HepG2 (cell line): ENCODE measurements at regions not wholly inside any gene's neighbourhood (a gene's known extent, or its start where the extent isn't known, plus 50 kb on each side); places are given as distances from the start of the nearest gene placed in this dataset.
A peak's percentile ranks its signal among the peaks of the same experiment; 100 is the strongest.

Experiments
- ATAC-seq: fragments of 200-7000 bp; cut with Tn5 transposase; 3 replicates; pipeline ENCODE4 v1.9.1; 2020; ENCODE audit warnings: mild to moderate bottlenecking, moderate library complexity
- BruUV-seq: library from RNA; stranded (reverse); fragments of 400-500 nt; replicated peaks from 2 replicates; lab custom pipeline; 2021; lab: Mats Ljungman, UMichigan
- CTCF ChIA-PET: fragments of 300-600 bp; formaldehyde crosslinking; extraction: SDS; loops from one replicate; lab custom pipeline; 2021; ENCODE audit warnings: low total read pairs, inconsistent platforms, low intra/inter-chr PET ratio; lab: Yijun Ruan, JAX
- POLR2A ChIA-PET: fragments of 350-600 bp; sonication (Branson Sonifier 250); formaldehyde crosslinking; loops from one replicate; lab custom pipeline; 2020; ENCODE audit warnings: antibody characterized with exemption, inconsistent platforms; lab: Yijun Ruan, JAX
- DNase-seq: peaks from one replicate; pipeline ENCODE4 v3.0.0-alpha.2; 2015; ENCODE audit warnings: low spot score
- FAIRE-seq: peaks from 3 replicates; lab custom pipeline; 2011; peaks lifted over from hg19 to GRCh38; lab: Jason Lieb, UNC
- H2AFZ ChIP-seq: one replicate; pipeline ENCODE4 v1.6.1; 2011; ENCODE audit warnings: low read length, inconsistent platforms
- H3K27ac ChIP-seq: fragments of 300-600 bp; 3 replicates; pipeline ENCODE4 v1.8.0; 2011; ENCODE audit warnings: mixed run types, mild to moderate bottlenecking, mixed read lengths, low read length, inconsistent platforms; ENCODE audit not compliant: insufficient read depth; ENCODE audit errors: extremely low read length
- H3K27me3 ChIP-seq, 2 experiments: fragments of 200-600 bp in 1 of 2; 2 replicates in 1 of 2; 3 replicates in 1 of 2; pipeline versions ENCODE4 v1.6.0 to v1.8.0; 2011; ENCODE audit warnings: low read length in 2 of 2, mild to moderate bottlenecking in 2 of 2, moderate library complexity in 2 of 2, inconsistent platforms in 1 of 2; ENCODE audit not compliant: insufficient read depth in 2 of 2, control insufficient read depth in 1 of 2
- H3K36me3 ChIP-seq, 2 experiments: fragments of 200-600 bp in 1 of 2; replicated peaks in 1 of 2; 2 replicates in 1 of 2; 3 replicates in 1 of 2; pipeline versions ENCODE4 v1.5.1 to v1.8.0; 2011; ENCODE audit warnings: low read length in 2 of 2, inconsistent platforms in 1 of 2; ENCODE audit not compliant: insufficient read depth in 2 of 2, control insufficient read depth in 1 of 2
- H3K4me1 ChIP-seq: 2 replicates; pipeline ENCODE4 v1.5.1; 2012; ENCODE audit warnings: low read length, inconsistent platforms; ENCODE audit not compliant: insufficient read depth
- H3K4me2 ChIP-seq: 2 replicates; pipeline ENCODE4 v1.6.0; 2011; ENCODE audit warnings: low read depth, low read length, inconsistent platforms
- H3K4me3 ChIP-seq, 3 experiments: fragments of 200-600 bp in 1 of 3; sonication (generic), shearing (Covaris generic) in 1 of 3; replicated peaks in 1 of 3; 2 replicates each; pipeline ENCODE4 v1.5.1; 2011 to 2016; ENCODE audit warnings: low read length in 3 of 3, inconsistent platforms in 2 of 3, low read depth in 2 of 3, mild to moderate bottlenecking in 2 of 3, control low read depth in 1 of 3, mixed read lengths in 1 of 3; ENCODE audit not compliant: insufficient read depth in 1 of 3
- H3K79me2 ChIP-seq: one replicate; pipeline ENCODE4 v1.6.1; 2011; ENCODE audit warnings: low read length, inconsistent platforms; ENCODE audit not compliant: insufficient read depth
- H3K9ac ChIP-seq: 2 replicates; pipeline ENCODE4 v1.6.0; 2011; ENCODE audit warnings: mild to moderate bottlenecking, low read depth, low read length, inconsistent platforms; ENCODE audit not compliant: insufficient read depth
- H3K9me3 ChIP-seq: 2 replicates; pipeline ENCODE4 v1.5.1; 2012; ENCODE audit warnings: mild to moderate bottlenecking, low read length
- H4K20me1 ChIP-seq: 2 replicates; pipeline ENCODE4 v1.6.0; 2011; ENCODE audit warnings: inconsistent platforms, mild to moderate bottlenecking, low read length, moderate library complexity; ENCODE audit not compliant: insufficient read depth
- E2F2 ChIP-seq: sonication (generic); formaldehyde crosslinking; IDR thresholded peaks from 2 replicates; pipeline ENCODE4 v1.4.0; 2020; ENCODE audit warnings: missing genetic modification reagents, borderline replicate concordance
- EEA1 ChIP-seq: sonication (generic); formaldehyde crosslinking; IDR thresholded peaks from 2 replicates; pipeline ENCODE4 v1.5.1; 2020; ENCODE audit warnings: mild to moderate bottlenecking, missing genetic modification reagents, borderline replicate concordance
- FOXC1 ChIP-seq: sonication (generic); formaldehyde crosslinking; IDR thresholded peaks from 2 replicates; pipeline ENCODE4 v1.8.0; 2022; ENCODE audit warnings: mild to moderate bottlenecking, missing genetic modification reagents, borderline replicate concordance
- JDP2 ChIP-seq: sonication (generic); formaldehyde crosslinking; IDR thresholded peaks from 2 replicates; pipeline ENCODE4 v1.8.1; 2022; ENCODE audit warnings: missing genetic modification reagents, borderline replicate concordance
- MEF2D ChIP-seq: sonication (generic); formaldehyde crosslinking; IDR thresholded peaks from 2 replicates; pipeline ENCODE4 v1.5.1; 2020; ENCODE audit warnings: mild to moderate bottlenecking, missing genetic modification reagents
- PAF1 ChIP-seq: IDR thresholded peaks from 2 replicates; pipeline ENCODE4 v1.6.1; 2016; ENCODE audit warnings: missing genetic modification reagents, missing compliant biosample characterization
- PRDM15 ChIP-seq: sonication (generic); formaldehyde crosslinking; IDR thresholded peaks from 2 replicates; pipeline ENCODE4 v1.4.0; 2020; ENCODE audit warnings: missing genetic modification reagents
- SRY ChIP-seq: sonication (generic); formaldehyde crosslinking; IDR thresholded peaks from 2 replicates; pipeline ENCODE4 v1.8.0; 2022; ENCODE audit warnings: mild to moderate bottlenecking, missing genetic modification reagents
- ZFP36L1 ChIP-seq: sonication (generic); formaldehyde crosslinking; IDR thresholded peaks from 2 replicates; pipeline ENCODE4 v1.8.0; 2022; ENCODE audit warnings: mild to moderate bottlenecking, missing genetic modification reagents, moderate library complexity
- ZFX ChIP-seq: sonication (generic); formaldehyde crosslinking; IDR thresholded peaks from 2 replicates; pipeline ENCODE4 v1.4.0; 2020; ENCODE audit warnings: mild to moderate bottlenecking, low read depth, missing genetic modification reagents, moderate library complexity
- ZNF251 ChIP-seq: sonication (generic); formaldehyde crosslinking; IDR thresholded peaks from 2 replicates; pipeline ENCODE4 v1.9.0; 2021; ENCODE audit warnings: mild to moderate bottlenecking, missing genetic modification reagents
- ZNF263 ChIP-seq: sonication (generic); formaldehyde crosslinking; IDR thresholded peaks from 2 replicates; pipeline ENCODE4 v1.4.0; 2020; ENCODE audit warnings: missing genetic modification reagents
- ZNF326 ChIP-seq: sonication (generic); formaldehyde crosslinking; IDR thresholded peaks from 2 replicates; pipeline ENCODE4 v1.4.0; 2020; ENCODE audit warnings: missing genetic modification reagents, borderline replicate concordance
- ZNF383 ChIP-seq: sonication (generic); formaldehyde crosslinking; IDR thresholded peaks from 2 replicates; pipeline ENCODE4 v1.4.0; 2020; ENCODE audit warnings: missing genetic modification reagents, mild to moderate bottlenecking, borderline replicate concordance
- ZNF616 ChIP-seq: sonication (generic); formaldehyde crosslinking; IDR thresholded peaks from 2 replicates; pipeline ENCODE4 v1.5.0; 2020; ENCODE audit warnings: low read depth, mild to moderate bottlenecking, missing genetic modification reagents
- ZNF75D ChIP-seq: sonication (generic); formaldehyde crosslinking; IDR thresholded peaks from 2 replicates; pipeline ENCODE4 v1.8.1; 2023; ENCODE audit warnings: missing genetic modification reagents, mild to moderate bottlenecking, borderline replicate concordance
- ZSCAN31 ChIP-seq: sonication (generic); formaldehyde crosslinking; IDR thresholded peaks from 2 replicates; pipeline ENCODE4 v1.5.0; 2020; ENCODE audit warnings: low read depth, mild to moderate bottlenecking, missing genetic modification reagents
- WGBS: methylation state at CpG from one replicate; pipeline ENCODE4 v1.1.6; 2017; ENCODE audit warnings: low lambda C conversion rate; 5-methylcytosine and 5-hydroxymethylcytosine counted together
- in situ Hi-C: cut with HindIII; loops from 2 replicates; pipeline ENCODE4 v1.10.0; 2017; ENCODE audit warnings: low pct_unique_long_range_greater_than_20kb; ENCODE audit not compliant: extremely low pct_ligation_motif_present
- intact Hi-C: fragments of 100-400 bp; cut with micrococcal nuclease; formaldehyde crosslinking; loops from one replicate; pipeline ENCODE4 v1.10.0; 2022; ENCODE audit not compliant: unreplicated experiment
- TF ChIP-seq, protein P1 (sequence below): sonication (generic); formaldehyde crosslinking; IDR thresholded peaks from 2 replicates; pipeline ENCODE4 v1.4.0; 2020; ENCODE audit warnings: missing genetic modification reagents

DNA sequence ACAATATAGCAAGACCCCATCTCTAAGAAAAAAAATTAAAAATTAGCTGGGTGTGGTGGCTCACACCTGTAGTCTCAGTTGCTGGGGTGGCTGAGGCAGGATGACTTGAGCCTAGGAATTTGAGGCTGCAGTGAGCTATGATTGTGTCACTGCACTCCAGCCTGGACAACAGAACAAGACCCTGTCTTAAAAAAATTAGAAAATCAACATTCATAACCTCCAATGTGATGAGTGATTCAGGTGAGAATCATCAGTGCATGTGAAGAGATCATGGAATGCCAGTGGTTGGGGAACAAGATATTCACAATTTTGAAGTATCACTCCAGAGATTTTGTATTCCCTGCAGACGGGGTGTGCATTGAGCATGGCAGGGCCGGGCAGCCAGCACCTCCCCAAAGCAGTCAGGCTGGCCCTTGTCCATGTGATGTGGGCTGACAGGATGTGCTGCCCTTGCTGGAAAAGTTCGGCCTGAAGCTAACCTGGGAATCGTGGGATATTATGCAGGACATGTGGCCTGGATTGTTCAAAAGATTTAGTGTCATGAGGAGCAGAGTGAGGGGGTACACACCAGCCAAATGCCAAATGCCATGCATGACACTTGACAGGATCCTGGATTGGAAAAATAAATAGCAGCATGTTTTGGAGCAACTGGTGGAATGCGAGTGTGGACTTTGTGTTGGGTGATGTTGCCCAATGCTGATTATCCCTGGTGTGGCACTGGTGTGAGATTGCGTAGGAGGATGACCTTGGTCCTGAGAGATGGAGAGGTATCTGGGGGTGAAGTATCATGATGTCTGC is 189.0 kb downstream of the RGS3 start:
- peak; percentile 97 for DNase-seq
- intact Hi-C loops: loop anchor here (5.0 to 10.0 kb wide), 4 partner anchors 45 to 378 kb away; partner anchors contain the start of genes C9orf43, CDC26, POLE3 and PRPF4
- no peaks in the 10 kb centered on the region for H3K27me3 ChIP-seq
- ATAC-seq: peak; percentile 59
- in situ Hi-C loops: no loop called here
- no peaks in the 10 kb centered on the region for H4K20me1 ChIP-seq
- no peaks in the 10 kb centered on the region for H3K36me3 ChIP-seq
- ChIA-PET POLR2A (interaction anchor here (1.0 to 4.0 kb wide), 6 partner anchors 37 to 60 kb away, joined by 3 to 22 read pairs (median 10); no protein-coding TSS in a partner anchor), CTCF (interaction anchor here (1.5 to 9.4 kb wide), 2 partner anchors 61 to 206 kb away, joined by 3 to 223 read pairs; no protein-coding TSS in a partner anchor)
- no peak overlapping the region; a peak in 1 of 6 replicates for H3K4me3 ChIP-seq
- no peak overlapping the region for H2AFZ ChIP-seq
- H3K4me2 ChIP-seq: peak overlapping the region; percentile 53
- peak; percentile 90 for FAIRE-seq
- H3K9ac ChIP-seq: peak overlapping the region; percentile 36
- no TSS peak for BruUV-seq
- 0% methylated on average over 4 of the region's 6 CpGs for WGBS
- H3K79me2 ChIP-seq: no peaks in the 10 kb centered on the region
- peak overlapping the region; percentile 75 for H3K27ac ChIP-seq
- no peaks in the 10 kb centered on the region for H3K9me3 ChIP-seq
- peaks cover 100% of the 10 kb centered on the region for H3K4me1 ChIP-seq
- TF ChIP-seq ZFX (CRISPR knock-in tag) (peak; percentile 57), MEF2D (CRISPR knock-in tag) (peak; percentile 99), PRDM15 (CRISPR knock-in tag) (peak; percentile 49; the same call in 1 of the 2 replicates), ZNF616 (no peak), FOXC1 (CRISPR knock-in tag) (peak; percentile 81), ZFP36L1 (CRISPR knock-in tag) (peak; percentile 41; the same call in 1 of the 2 replicates), ZNF326 (CRISPR knock-in tag) (no peak), E2F2 (CRISPR knock-in tag) (no peak), ZNF263 (CRISPR knock-in tag) (no peak; the same call in 1 of the 2 replicates), ZNF251 (CRISPR knock-in tag) (no peak), ZNF383 (CRISPR knock-in tag) (no peak), EEA1 (no peak), PAF1 (no peak), JDP2 (no peak), ZSCAN31 (CRISPR knock-in tag) (peak; percentile 46; the same call in 1 of the 2 replicates), SRY (CRISPR knock-in tag) (no peak), ZNF75D (CRISPR knock-in tag) (no peak)
- TF ChIP-seq, protein P1, sequence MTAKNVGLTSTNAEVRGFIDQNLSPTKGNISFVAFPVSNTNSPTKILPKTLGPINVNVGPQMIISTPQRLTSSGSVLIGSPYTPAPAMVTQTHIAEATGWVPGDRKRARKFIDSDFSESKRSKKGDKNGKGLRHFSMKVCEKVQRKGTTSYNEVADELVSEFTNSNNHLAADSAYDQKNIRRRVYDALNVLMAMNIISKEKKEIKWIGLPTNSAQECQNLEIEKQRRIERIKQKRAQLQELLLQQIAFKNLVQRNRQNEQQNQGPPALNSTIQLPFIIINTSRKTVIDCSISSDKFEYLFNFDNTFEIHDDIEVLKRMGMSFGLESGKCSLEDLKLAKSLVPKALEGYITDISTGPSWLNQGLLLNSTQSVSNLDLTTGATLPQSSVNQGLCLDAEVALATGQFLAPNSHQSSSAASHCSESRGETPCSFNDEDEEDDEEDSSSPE: peak; percentile 53; the same call in 1 of the 2 replicates
